GM23338 (cell line): ENCODE measurements at regions not wholly inside any gene's neighbourhood (a gene's known extent, or its start where the extent isn't known, plus 50 kb on each side); places are given as distances from the start of the nearest gene placed in this dataset.

Experiments
- CREB1 ChIP-seq: fragments of 250-450 bp; sonication (Bioruptor Pico); IDR thresholded peaks from 2 replicates; pipeline ENCODE4 v1.5.0; 2020; ENCODE audit warnings: low read depth, mild to moderate bottlenecking, moderate library complexity
- EZH2 ChIP-seq: fragments of 200-600 bp; sonication (generic); IDR thresholded peaks from one replicate; pipeline ENCODE4 v1.8.0; 2017; ENCODE audit warnings: antibody characterized with exemption, mild to moderate bottlenecking, low read depth; ENCODE audit not compliant: unreplicated experiment
- EZH2phosphoT487 ChIP-seq: fragments of 200-600 bp; sonication (generic); IDR thresholded peaks from one replicate; pipeline ENCODE4 v1.8.1; 2018; ENCODE audit warnings: antibody characterized with exemption; ENCODE audit not compliant: unreplicated experiment
- JUNB ChIP-seq: IDR thresholded peaks from one replicate; pipeline ENCODE4 v1.6.1; 2016; ENCODE audit warnings: antibody characterized with exemption; ENCODE audit not compliant: unreplicated experiment
- NANOG ChIP-seq: IDR thresholded peaks from 2 replicates; pipeline ENCODE4 v1.6.1; 2016; ENCODE audit warnings: antibody characterized with exemption, borderline replicate concordance
- POLR2AphosphoS5 ChIP-seq: IDR thresholded peaks from 2 replicates; pipeline ENCODE4 v1.6.1; 2016; ENCODE audit warnings: antibody characterized with exemption, low read depth
- STAT1 ChIP-seq: IDR thresholded peaks from one replicate; pipeline ENCODE4 v1.6.1; 2016; ENCODE audit warnings: antibody characterized with exemption; ENCODE audit not compliant: unreplicated experiment
- ZNF114 ChIP-seq: fragments of 250-450 bp; sonication (Bioruptor Pico); IDR thresholded peaks from 2 replicates; pipeline ENCODE4 v1.5.0; 2020; ENCODE audit warnings: mild to moderate bottlenecking, moderate library complexity
- ZNF331 ChIP-seq: fragments of 250-450 bp; sonication (Bioruptor Pico); IDR thresholded peaks from 2 replicates; pipeline ENCODE4 v1.5.0; 2020; ENCODE audit warnings: low read depth, mild to moderate bottlenecking, moderate library complexity
- TF ChIP-seq, protein P1 (sequence below), 2 experiments: fragments of 200-600 bp in 1 of 2; sonication (generic) in 1 of 2; conservative IDR thresholded peaks; 2 replicates each; pipeline versions ENCODE4 v1.5.1 to v1.6.1; 2016 to 2017; ENCODE audit warnings: antibody characterized with exemption in 2 of 2, low read depth in 2 of 2, mild to moderate bottlenecking in 2 of 2, moderate library complexity in 1 of 2
- TF ChIP-seq, protein P2 (sequence below): IDR thresholded peaks from one replicate; pipeline ENCODE4 v1.6.1; 2018; ENCODE audit warnings: antibody characterized with exemption; ENCODE audit not compliant: unreplicated experiment
- TF ChIP-seq, protein P3 (sequence below): IDR thresholded peaks from 2 replicates; pipeline ENCODE4 v1.6.1; 2016; ENCODE audit warnings: antibody characterized with exemption
- TF ChIP-seq, protein P4 (sequence below): fragments of 250-450 bp; sonication (Bioruptor Pico); IDR thresholded peaks from 2 replicates; pipeline ENCODE4 v1.5.0; 2020; ENCODE audit warnings: mild to moderate bottlenecking, moderate library complexity

DNA sequence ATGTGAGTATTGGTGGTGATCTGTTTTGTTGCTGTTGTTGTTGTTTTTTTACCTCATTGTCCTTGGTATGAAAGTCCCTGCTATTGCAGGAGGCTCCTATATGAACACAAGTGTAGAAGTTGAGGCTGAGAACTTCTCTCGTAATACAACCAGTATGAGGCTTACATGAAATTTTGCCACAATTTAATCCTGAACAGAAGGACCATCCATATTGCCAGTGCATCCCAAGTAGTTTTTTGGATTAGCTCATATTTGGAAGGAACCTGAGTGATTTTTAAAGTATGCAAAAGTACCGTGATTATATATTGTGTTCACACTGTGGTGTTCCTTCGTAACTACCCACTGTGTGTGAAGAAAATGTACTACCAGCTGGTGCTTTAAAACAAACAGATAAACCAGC is 2095.5 kb upstream of the WWC1 start:
- TF ChIP-seq, protein P1, sequence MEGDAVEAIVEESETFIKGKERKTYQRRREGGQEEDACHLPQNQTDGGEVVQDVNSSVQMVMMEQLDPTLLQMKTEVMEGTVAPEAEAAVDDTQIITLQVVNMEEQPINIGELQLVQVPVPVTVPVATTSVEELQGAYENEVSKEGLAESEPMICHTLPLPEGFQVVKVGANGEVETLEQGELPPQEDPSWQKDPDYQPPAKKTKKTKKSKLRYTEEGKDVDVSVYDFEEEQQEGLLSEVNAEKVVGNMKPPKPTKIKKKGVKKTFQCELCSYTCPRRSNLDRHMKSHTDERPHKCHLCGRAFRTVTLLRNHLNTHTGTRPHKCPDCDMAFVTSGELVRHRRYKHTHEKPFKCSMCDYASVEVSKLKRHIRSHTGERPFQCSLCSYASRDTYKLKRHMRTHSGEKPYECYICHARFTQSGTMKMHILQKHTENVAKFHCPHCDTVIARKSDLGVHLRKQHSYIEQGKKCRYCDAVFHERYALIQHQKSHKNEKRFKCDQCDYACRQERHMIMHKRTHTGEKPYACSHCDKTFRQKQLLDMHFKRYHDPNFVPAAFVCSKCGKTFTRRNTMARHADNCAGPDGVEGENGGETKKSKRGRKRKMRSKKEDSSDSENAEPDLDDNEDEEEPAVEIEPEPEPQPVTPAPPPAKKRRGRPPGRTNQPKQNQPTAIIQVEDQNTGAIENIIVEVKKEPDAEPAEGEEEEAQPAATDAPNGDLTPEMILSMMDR (conservative IDR thresholded peaks at IDR 0.05; ENCODE audit: low read depth in 2 of 2): no peak
- TF ChIP-seq EZH2 (no peak), POLR2AphosphoS5 (no peak), ZNF114 (no peak), EZH2phosphoT487 (no peak), CREB1 (CRISPR knock-in tag) (no peak), JUNB (no peak), ZNF331 (no peak), NANOG (no peak), STAT1 (no peak)
- TF ChIP-seq, protein P2, sequence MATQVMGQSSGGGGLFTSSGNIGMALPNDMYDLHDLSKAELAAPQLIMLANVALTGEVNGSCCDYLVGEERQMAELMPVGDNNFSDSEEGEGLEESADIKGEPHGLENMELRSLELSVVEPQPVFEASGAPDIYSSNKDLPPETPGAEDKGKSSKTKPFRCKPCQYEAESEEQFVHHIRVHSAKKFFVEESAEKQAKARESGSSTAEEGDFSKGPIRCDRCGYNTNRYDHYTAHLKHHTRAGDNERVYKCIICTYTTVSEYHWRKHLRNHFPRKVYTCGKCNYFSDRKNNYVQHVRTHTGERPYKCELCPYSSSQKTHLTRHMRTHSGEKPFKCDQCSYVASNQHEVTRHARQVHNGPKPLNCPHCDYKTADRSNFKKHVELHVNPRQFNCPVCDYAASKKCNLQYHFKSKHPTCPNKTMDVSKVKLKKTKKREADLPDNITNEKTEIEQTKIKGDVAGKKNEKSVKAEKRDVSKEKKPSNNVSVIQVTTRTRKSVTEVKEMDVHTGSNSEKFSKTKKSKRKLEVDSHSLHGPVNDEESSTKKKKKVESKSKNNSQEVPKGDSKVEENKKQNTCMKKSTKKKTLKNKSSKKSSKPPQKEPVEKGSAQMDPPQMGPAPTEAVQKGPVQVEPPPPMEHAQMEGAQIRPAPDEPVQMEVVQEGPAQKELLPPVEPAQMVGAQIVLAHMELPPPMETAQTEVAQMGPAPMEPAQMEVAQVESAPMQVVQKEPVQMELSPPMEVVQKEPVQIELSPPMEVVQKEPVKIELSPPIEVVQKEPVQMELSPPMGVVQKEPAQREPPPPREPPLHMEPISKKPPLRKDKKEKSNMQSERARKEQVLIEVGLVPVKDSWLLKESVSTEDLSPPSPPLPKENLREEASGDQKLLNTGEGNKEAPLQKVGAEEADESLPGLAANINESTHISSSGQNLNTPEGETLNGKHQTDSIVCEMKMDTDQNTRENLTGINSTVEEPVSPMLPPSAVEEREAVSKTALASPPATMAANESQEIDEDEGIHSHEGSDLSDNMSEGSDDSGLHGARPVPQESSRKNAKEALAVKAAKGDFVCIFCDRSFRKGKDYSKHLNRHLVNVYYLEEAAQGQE: no peak
- TF ChIP-seq, protein P3, sequence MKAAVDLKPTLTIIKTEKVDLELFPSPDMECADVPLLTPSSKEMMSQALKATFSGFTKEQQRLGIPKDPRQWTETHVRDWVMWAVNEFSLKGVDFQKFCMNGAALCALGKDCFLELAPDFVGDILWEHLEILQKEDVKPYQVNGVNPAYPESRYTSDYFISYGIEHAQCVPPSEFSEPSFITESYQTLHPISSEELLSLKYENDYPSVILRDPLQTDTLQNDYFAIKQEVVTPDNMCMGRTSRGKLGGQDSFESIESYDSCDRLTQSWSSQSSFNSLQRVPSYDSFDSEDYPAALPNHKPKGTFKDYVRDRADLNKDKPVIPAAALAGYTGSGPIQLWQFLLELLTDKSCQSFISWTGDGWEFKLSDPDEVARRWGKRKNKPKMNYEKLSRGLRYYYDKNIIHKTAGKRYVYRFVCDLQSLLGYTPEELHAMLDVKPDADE: no peak
- TF ChIP-seq, protein P4, sequence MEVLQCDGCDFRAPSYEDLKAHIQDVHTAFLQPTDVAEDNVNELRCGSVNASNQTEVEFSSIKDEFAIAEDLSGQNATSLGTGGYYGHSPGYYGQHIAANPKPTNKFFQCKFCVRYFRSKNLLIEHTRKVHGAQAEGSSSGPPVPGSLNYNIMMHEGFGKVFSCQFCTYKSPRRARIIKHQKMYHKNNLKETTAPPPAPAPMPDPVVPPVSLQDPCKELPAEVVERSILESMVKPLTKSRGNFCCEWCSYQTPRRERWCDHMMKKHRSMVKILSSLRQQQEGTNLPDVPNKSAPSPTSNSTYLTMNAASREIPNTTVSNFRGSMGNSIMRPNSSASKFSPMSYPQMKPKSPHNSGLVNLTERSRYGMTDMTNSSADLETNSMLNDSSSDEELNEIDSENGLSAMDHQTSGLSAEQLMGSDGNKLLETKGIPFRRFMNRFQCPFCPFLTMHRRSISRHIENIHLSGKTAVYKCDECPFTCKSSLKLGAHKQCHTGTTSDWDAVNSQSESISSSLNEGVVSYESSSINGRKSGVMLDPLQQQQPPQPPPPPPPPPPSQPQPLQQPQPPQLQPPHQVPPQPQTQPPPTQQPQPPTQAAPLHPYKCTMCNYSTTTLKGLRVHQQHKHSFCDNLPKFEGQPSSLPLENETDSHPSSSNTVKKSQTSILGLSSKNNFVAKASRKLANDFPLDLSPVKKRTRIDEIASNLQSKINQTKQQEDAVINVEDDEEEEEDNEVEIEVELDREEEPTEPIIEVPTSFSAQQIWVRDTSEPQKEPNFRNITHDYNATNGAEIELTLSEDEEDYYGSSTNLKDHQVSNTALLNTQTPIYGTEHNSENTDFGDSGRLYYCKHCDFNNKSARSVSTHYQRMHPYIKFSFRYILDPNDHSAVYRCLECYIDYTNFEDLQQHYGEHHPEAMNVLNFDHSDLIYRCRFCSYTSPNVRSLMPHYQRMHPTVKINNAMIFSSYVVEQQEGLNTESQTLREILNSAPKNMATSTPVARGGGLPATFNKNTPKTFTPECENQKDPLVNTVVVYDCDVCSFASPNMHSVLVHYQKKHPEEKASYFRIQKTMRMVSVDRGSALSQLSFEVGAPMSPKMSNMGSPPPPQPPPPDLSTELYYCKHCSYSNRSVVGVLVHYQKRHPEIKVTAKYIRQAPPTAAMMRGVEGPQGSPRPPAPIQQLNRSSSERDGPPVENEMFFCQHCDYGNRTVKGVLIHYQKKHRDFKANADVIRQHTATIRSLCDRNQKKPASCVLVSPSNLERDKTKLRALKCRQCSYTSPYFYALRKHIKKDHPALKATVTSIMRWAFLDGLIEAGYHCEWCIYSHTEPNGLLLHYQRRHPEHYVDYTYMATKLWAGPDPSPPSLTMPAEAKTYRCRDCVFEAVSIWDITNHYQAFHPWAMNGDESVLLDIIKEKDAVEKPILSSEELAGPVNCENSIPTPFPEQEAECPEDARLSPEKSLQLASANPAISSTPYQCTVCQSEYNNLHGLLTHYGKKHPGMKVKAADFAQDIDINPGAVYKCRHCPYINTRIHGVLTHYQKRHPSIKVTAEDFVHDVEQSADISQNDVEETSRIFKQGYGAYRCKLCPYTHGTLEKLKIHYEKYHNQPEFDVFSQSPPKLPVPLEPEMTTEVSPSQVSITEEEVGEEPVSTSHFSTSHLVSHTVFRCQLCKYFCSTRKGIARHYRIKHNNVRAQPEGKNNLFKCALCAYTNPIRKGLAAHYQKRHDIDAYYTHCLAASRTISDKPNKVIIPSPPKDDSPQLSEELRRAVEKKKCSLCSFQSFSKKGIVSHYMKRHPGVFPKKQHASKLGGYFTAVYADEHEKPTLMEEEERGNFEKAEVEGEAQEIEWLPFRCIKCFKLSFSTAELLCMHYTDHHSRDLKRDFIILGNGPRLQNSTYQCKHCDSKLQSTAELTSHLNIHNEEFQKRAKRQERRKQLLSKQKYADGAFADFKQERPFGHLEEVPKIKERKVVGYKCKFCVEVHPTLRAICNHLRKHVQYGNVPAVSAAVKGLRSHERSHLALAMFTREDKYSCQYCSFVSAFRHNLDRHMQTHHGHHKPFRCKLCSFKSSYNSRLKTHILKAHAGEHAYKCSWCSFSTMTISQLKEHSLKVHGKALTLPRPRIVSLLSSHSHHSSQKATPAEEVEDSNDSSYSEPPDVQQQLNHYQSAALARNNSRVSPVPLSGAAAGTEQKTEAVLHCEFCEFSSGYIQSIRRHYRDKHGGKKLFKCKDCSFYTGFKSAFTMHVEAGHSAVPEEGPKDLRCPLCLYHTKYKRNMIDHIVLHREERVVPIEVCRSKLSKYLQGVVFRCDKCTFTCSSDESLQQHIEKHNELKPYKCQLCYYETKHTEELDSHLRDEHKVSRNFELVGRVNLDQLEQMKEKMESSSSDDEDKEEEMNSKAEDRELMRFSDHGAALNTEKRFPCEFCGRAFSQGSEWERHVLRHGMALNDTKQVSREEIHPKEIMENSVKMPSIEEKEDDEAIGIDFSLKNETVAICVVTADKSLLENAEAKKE (CRISPR knock-in tag): no peak
